Mesenchymal stem cell (in vitro differentiated cells and primary cell): ENCODE measurements at regions not wholly inside any gene's neighbourhood (a gene's known extent, or its start where the extent isn't known, plus 50 kb on each side); places are given as distances from the start of the nearest gene placed in this dataset.
"Not testable (repeated sequence)": the region's sequence is repeated elsewhere in the genome, so short reads cannot be mapped to it uniquely, and the experiment has no call there.

Source experiments
- DNase-seq: peaks from one replicate; pipeline ENCODE4 v3.0.0-alpha.2; 2013
- H2AFZ ChIP-seq: one replicate; pipeline ENCODE4 v1.6.1; 2013; ENCODE audit warnings: low read depth, mild to moderate bottlenecking, control low read depth, inconsistent platforms, low read length, moderate library complexity
- H2AK5ac ChIP-seq: 2 replicates; pipeline ENCODE4 v1.6.1; 2013; ENCODE audit warnings: low read length, moderate library complexity, mild to moderate bottlenecking, inconsistent platforms; ENCODE audit not compliant: severe bottlenecking
- H2BK120ac ChIP-seq: one replicate; pipeline ENCODE4 v1.6.1; 2013; ENCODE audit warnings: low read depth, mild to moderate bottlenecking, inconsistent platforms, low read length, moderate library complexity
- H2BK12ac ChIP-seq, 2 experiments: one replicate each; pipeline ENCODE4 v1.6.1; 2013; ENCODE audit warnings: inconsistent platforms in 2 of 2, low read length in 2 of 2, mild to moderate bottlenecking in 2 of 2, moderate library complexity in 2 of 2, control low read depth in 1 of 2
- H2BK15ac ChIP-seq: one replicate; pipeline ENCODE4 v1.6.1; 2013; ENCODE audit warnings: mild to moderate bottlenecking, low read depth, inconsistent platforms; ENCODE audit not compliant: poor library complexity, severe bottlenecking
- H2BK5ac ChIP-seq: 2 replicates; pipeline ENCODE4 v1.6.1; 2013; ENCODE audit warnings: low read depth, mild to moderate bottlenecking, low read length, control low read depth, inconsistent platforms; ENCODE audit not compliant: poor library complexity, severe bottlenecking
- H3K14ac ChIP-seq, 2 experiments: one replicate each; pipeline ENCODE4 v1.6.1; 2013; ENCODE audit warnings: inconsistent platforms in 2 of 2, low read length in 2 of 2, control low read depth in 1 of 2, mild to moderate bottlenecking in 1 of 2, moderate library complexity in 1 of 2
- H3K18ac ChIP-seq, 2 experiments: one replicate each; pipeline ENCODE4 v1.6.1; 2013; ENCODE audit warnings: inconsistent platforms in 2 of 2, low read length in 2 of 2, control low read depth in 1 of 2, low read depth in 1 of 2, mild to moderate bottlenecking in 1 of 2
- H3K23ac ChIP-seq, 2 experiments: one replicate each; pipeline ENCODE4 v1.6.1; 2013; ENCODE audit warnings: inconsistent platforms in 2 of 2, low read length in 2 of 2, mild to moderate bottlenecking in 2 of 2, moderate library complexity in 2 of 2, control low read depth in 1 of 2
- H3K27ac ChIP-seq: 2 replicates; pipeline ENCODE4 v1.5.1; 2013; ENCODE audit warnings: mild to moderate bottlenecking, moderate library complexity, low read length, control low read depth, inconsistent platforms; ENCODE audit not compliant: poor library complexity, severe bottlenecking
- H3K27me3 ChIP-seq, 2 experiments: 2 replicates each; pipeline versions ENCODE4 v1.6.1 to v1.7.0; 2013; ENCODE audit warnings: low read length in 2 of 2, mild to moderate bottlenecking in 2 of 2, moderate library complexity in 2 of 2, control low read depth in 1 of 2, inconsistent platforms in 1 of 2; ENCODE audit not compliant: control insufficient read depth in 1 of 2, insufficient read depth in 1 of 2
- H3K36me3 ChIP-seq, 2 experiments: 2 replicates each; pipeline versions ENCODE4 v1.6.1 to v1.7.0; 2013; ENCODE audit warnings: low read length in 2 of 2, control low read depth in 1 of 2, inconsistent platforms in 1 of 2, low read depth in 1 of 2, mild to moderate bottlenecking in 1 of 2; ENCODE audit not compliant: insufficient read depth in 2 of 2, control insufficient read depth in 1 of 2
- H3K4ac ChIP-seq, 2 experiments: one replicate each; pipeline ENCODE4 v1.6.1; 2013; ENCODE audit warnings: inconsistent platforms in 2 of 2, low read length in 2 of 2, mild to moderate bottlenecking in 2 of 2, moderate library complexity in 2 of 2, control low read depth in 1 of 2, low read depth in 1 of 2
- H3K4me1 ChIP-seq: 2 replicates; pipeline ENCODE4 v1.6.1; 2013; ENCODE audit warnings: low read depth, low read length, control low read depth; ENCODE audit not compliant: control insufficient read depth, insufficient read depth
- H3K4me2 ChIP-seq: 2 replicates; pipeline ENCODE4 v1.6.1; 2013; ENCODE audit warnings: low read length, mild to moderate bottlenecking, inconsistent platforms; ENCODE audit not compliant: poor library complexity, severe bottlenecking
- H3K4me3 ChIP-seq, 2 experiments: 2 replicates each; pipeline versions ENCODE4 v1.5.1 to v1.7.0; 2013; ENCODE audit warnings: low read length in 2 of 2, mild to moderate bottlenecking in 2 of 2, control low read depth in 1 of 2, low read depth in 1 of 2; ENCODE audit not compliant: insufficient read depth in 1 of 2
- H3K79me1 ChIP-seq: replicated peaks from 2 replicates; pipeline ENCODE4 v1.6.1; 2013; ENCODE audit warnings: mild to moderate bottlenecking, control low read depth, low read length, inconsistent platforms; ENCODE audit not compliant: poor library complexity, severe bottlenecking
- H3K9ac ChIP-seq: 2 replicates; pipeline ENCODE4 v1.7.0; 2013; ENCODE audit warnings: mild to moderate bottlenecking, low read length, moderate library complexity
- H3K9me3 ChIP-seq: 2 replicates; pipeline ENCODE4 v1.7.0; 2013; ENCODE audit warnings: mild to moderate bottlenecking, low read length; ENCODE audit not compliant: control insufficient read depth
- H4K8ac ChIP-seq: one replicate; pipeline ENCODE4 v1.6.1; 2013; ENCODE audit warnings: inconsistent platforms, mild to moderate bottlenecking, low read length, moderate library complexity
- H4K91ac ChIP-seq: one replicate; pipeline ENCODE4 v1.6.1; 2013; ENCODE audit warnings: mild to moderate bottlenecking, low read length, inconsistent platforms
- WGBS: methylation state at CpG from one replicate; pipeline ENCODE4 v1.1.7; 2013; ENCODE audit warnings: mixed read lengths; 5-methylcytosine and 5-hydroxymethylcytosine counted together

- WGBS: 48% methylated on average over 5 of the region's 5 CpGs
- not testable (repeated sequence) for H3K36me3 ChIP-seq, H2BK12ac ChIP-seq, H2BK120ac ChIP-seq, H3K4me1 ChIP-seq, H3K9ac ChIP-seq, H3K4me3 ChIP-seq, DNase-seq, H2BK5ac ChIP-seq, H3K4ac ChIP-seq, H2AFZ ChIP-seq, H3K27ac ChIP-seq, H3K23ac ChIP-seq, H3K79me1 ChIP-seq, H3K18ac ChIP-seq, H3K4me2 ChIP-seq, H3K14ac ChIP-seq, H4K8ac ChIP-seq, H4K91ac ChIP-seq, H3K27me3 ChIP-seq, H2AK5ac ChIP-seq, H2BK15ac ChIP-seq
- peaks cover 21% of the 10 kb centered on the region for H3K9me3 ChIP-seq
Observed at GRCh38 chr21:5240521-5240920, 5280.9 kb upstream of the TPTE start.

- not testable (repeated sequence) for H4K8ac ChIP-seq, H3K4me2 ChIP-seq, H2AFZ ChIP-seq, H2BK120ac ChIP-seq, H3K9ac ChIP-seq, H2AK5ac ChIP-seq, H3K27me3 ChIP-seq, H3K4me3 ChIP-seq, DNase-seq, H4K91ac ChIP-seq, H3K4me1 ChIP-seq, H3K23ac ChIP-seq, H2BK15ac ChIP-seq, H2BK5ac ChIP-seq, H3K4ac ChIP-seq, H3K79me1 ChIP-seq, H3K14ac ChIP-seq, H3K36me3 ChIP-seq, H2BK12ac ChIP-seq, H3K27ac ChIP-seq, H3K18ac ChIP-seq
- H3K9me3 ChIP-seq: peaks cover 29% of the 10 kb centered on the region
- WGBS: 45% methylated on average over 5 of the region's 5 CpGs
Observed at GRCh38 chr21:5242732-5243131, 5278.7 kb upstream of the TPTE start.

- not testable (repeated sequence) for H2AK5ac ChIP-seq, H2BK120ac ChIP-seq, H3K4me1 ChIP-seq, H3K23ac ChIP-seq, DNase-seq, H3K18ac ChIP-seq, H3K4me3 ChIP-seq, H3K4ac ChIP-seq, H3K79me1 ChIP-seq, H3K4me2 ChIP-seq, H3K36me3 ChIP-seq, H3K9ac ChIP-seq, H2AFZ ChIP-seq, H2BK5ac ChIP-seq, H2BK12ac ChIP-seq, H4K91ac ChIP-seq, H3K27me3 ChIP-seq, H2BK15ac ChIP-seq, H3K14ac ChIP-seq, H3K27ac ChIP-seq, H4K8ac ChIP-seq
- peaks cover 25% of the 10 kb centered on the region for H3K9me3 ChIP-seq
- WGBS: 69% methylated on average over 2 of the region's 2 CpGs
Observed at GRCh38 chr21:5243257-5243656, 5278.1 kb upstream of the TPTE start.

GRCh38 chr21:5243715-5244375, 5277.5 kb upstream of the TPTE start:
- not testable (repeated sequence) for H2BK12ac ChIP-seq

More at GRCh38 chr21:5243715-5244375, 5277.5 kb upstream of the TPTE start:
- not testable (repeated sequence) for H3K36me3 ChIP-seq, H3K27ac ChIP-seq, H2BK15ac ChIP-seq, H3K27me3 ChIP-seq, H3K4me2 ChIP-seq, H3K79me1 ChIP-seq, H2AK5ac ChIP-seq, H3K18ac ChIP-seq, H3K23ac ChIP-seq, H3K4me3 ChIP-seq, H3K4me1 ChIP-seq, H2BK120ac ChIP-seq, H2AFZ ChIP-seq, H3K4ac ChIP-seq, H4K8ac ChIP-seq, H3K14ac ChIP-seq, H4K91ac ChIP-seq, H2BK5ac ChIP-seq, DNase-seq, H3K9ac ChIP-seq
- peaks cover 24% of the 10 kb centered on the region for H3K9me3 ChIP-seq
- WGBS: 67% methylated on average over 10 of the region's 17 CpGs
